Gastroesophageal sphincter (tissue), 4 donors: ENCODE measurements at regions not wholly inside any gene's neighbourhood (a gene's known extent, or its start where the extent isn't known, plus 50 kb on each side); places are given as distances from the start of the nearest gene placed in this dataset.

Experiments
- ATAC-seq: fragments of 150-250 bp; one replicate; pipeline ENCODE4 v1.9.1; 2016; ENCODE audit warnings: mild to moderate bottlenecking, moderate library complexity
- H3K27ac ChIP-seq, 4 donors: fragments of 200-600 bp; sonication (generic) in 3 of 4; 1 replicate in 3 of 4; 2 replicates in 1 of 4; pipeline ENCODE4 v1.5.1; 2016 to 2019
- H3K27me3 ChIP-seq: fragments of 200-600 bp; sonication (generic); one replicate; pipeline ENCODE4 v1.5.1; 2019
- H3K36me3 ChIP-seq, 2 donors: fragments of 200-600 bp; sonication (generic); one replicate each; pipeline ENCODE4 v1.5.1; 2019; ENCODE audit warnings: control low read depth in 1 of 2
- H3K4me1 ChIP-seq, 3 donors: fragments of 200-600 bp; sonication (generic); 1 replicate in 2 of 3; 2 replicates in 1 of 3; pipeline ENCODE4 v1.5.1; 2016 to 2019; ENCODE audit warnings: control low read depth in 2 of 3
- H3K4me3 ChIP-seq, 2 donors: fragments of 200-600 bp; sonication (generic); one replicate each; pipeline ENCODE4 v1.5.1; 2019; ENCODE audit warnings: mild to moderate bottlenecking in 1 of 2, moderate library complexity in 1 of 2
- H3K9me3 ChIP-seq, 3 donors: fragments of 200-600 bp; sonication (generic); one replicate each; pipeline ENCODE4 v1.5.1; 2017 to 2019; ENCODE audit warnings: control low read depth in 2 of 3
- EP300 ChIP-seq: sonication (generic); formaldehyde crosslinking; IDR thresholded peaks from one replicate; pipeline ENCODE4 v1.6.1; 2017; ENCODE audit warnings: antibody characterized with exemption, mild to moderate bottlenecking
- POLR2A ChIP-seq, 2 donors: fragments of 450-650 bp; IDR thresholded peaks; one replicate each; pipeline ENCODE4 v1.6.1; 2017; ENCODE audit warnings: antibody characterized with exemption in 2 of 2, mild to moderate bottlenecking in 2 of 2, moderate library complexity in 1 of 2
- POLR2AphosphoS5 ChIP-seq: sonication (generic); formaldehyde crosslinking; IDR thresholded peaks from one replicate; pipeline ENCODE4 v1.6.1; 2017; ENCODE audit warnings: antibody characterized with exemption
- WGBS, 2 donors: methylation state at CpG; one replicate each; pipeline ENCODE4 v1.1.5; 2018; ENCODE audit warnings: low coverage in 1 of 2; 5-methylcytosine and 5-hydroxymethylcytosine counted together
- TF ChIP-seq, protein P1 (sequence below), 4 experiments: fragments of 200-600 bp in 2 of 4; fragments of 450-650 bp in 2 of 4; sonication (generic) in 1 of 4; IDR thresholded peaks; one replicate each; pipeline ENCODE4 v1.5.1; 2017 to 2019; ENCODE audit warnings: antibody characterized with exemption in 4 of 4, mild to moderate bottlenecking in 2 of 4, moderate library complexity in 2 of 4

DNA sequence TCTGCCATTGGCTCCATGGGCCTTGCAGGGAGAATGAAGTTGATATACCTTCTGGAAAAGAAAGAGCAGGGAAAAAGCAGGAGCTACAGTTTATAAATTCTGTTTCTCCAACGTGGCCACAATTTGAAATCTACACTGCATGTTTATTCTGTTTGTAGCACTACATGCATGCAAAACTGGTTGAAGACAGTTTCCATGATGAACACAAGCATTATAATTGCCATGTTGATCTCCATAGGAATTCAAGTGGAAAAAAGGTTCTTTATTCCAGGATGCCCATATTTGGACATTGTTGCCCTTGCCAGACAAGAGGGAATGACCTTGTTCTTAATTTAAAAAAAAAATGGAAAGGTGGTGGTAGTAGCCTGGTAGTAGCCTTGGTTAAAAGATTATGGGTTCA, 69.2 kb upstream of the PALM2AKAP2 start:
- Histone ChIP-seq H3K36me3 (no peaks in the 10 kb centered on the region), H3K27me3 (no peaks in the 10 kb centered on the region), H3K4me1 (peaks cover 0 to 24% (median 0%) of the 10 kb centered on the region in 3 donors), H3K4me3 (no peak overlapping the region), H3K27ac (no peak overlapping the region), H3K9me3 (no peaks in the 10 kb centered on the region)
- TF ChIP-seq POLR2AphosphoS5: no peak
- no peak for TF ChIP-seq EP300
- TF ChIP-seq POLR2A (IDR thresholded peaks at IDR 0.05): no peak
- TF ChIP-seq, protein P1, sequence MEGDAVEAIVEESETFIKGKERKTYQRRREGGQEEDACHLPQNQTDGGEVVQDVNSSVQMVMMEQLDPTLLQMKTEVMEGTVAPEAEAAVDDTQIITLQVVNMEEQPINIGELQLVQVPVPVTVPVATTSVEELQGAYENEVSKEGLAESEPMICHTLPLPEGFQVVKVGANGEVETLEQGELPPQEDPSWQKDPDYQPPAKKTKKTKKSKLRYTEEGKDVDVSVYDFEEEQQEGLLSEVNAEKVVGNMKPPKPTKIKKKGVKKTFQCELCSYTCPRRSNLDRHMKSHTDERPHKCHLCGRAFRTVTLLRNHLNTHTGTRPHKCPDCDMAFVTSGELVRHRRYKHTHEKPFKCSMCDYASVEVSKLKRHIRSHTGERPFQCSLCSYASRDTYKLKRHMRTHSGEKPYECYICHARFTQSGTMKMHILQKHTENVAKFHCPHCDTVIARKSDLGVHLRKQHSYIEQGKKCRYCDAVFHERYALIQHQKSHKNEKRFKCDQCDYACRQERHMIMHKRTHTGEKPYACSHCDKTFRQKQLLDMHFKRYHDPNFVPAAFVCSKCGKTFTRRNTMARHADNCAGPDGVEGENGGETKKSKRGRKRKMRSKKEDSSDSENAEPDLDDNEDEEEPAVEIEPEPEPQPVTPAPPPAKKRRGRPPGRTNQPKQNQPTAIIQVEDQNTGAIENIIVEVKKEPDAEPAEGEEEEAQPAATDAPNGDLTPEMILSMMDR (IDR thresholded peaks at IDR 0.05): no peak
- 43 to 50% methylated on average over 1 of the region's 1 CpG for WGBS, 2 donors
- ATAC-seq: no peak

DNA sequence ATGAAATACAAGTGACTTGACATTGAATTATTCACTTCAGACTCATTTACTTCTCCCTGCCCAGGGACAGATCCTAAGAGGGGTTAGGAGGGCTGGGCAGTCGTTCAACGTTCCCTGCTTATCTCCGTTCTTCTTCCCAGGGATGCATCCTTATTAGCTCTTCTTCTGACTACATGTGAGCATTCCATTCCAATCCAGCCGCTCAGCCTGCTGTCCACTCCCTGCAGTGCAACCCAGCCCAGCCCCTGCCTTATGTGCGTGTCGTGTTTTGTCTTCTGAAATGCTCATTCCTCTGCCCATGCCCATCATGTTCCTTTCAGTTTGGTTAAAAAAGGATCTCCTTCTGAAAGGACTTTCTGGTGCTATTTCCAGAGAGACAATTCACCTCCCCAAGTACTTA, 64.7 kb upstream of the PALM2AKAP2 start:
- H3K4me1 ChIP-seq: no peaks in the 10 kb centered on the region
- no peaks in the 10 kb centered on the region for H3K9me3 ChIP-seq
- no peak overlapping the region for H3K27ac ChIP-seq
- no peak for TF ChIP-seq EP300
- TF ChIP-seq, protein P1 (IDR thresholded peaks at IDR 0.05): no peak
- TF ChIP-seq POLR2AphosphoS5: no peak
- no peak for TF ChIP-seq POLR2A (IDR thresholded peaks at IDR 0.05)
- H3K36me3 ChIP-seq: no peaks in the 10 kb centered on the region
- WGBS, 2 donors: 66 to 80% methylated on average over 6 of the region's 6 CpGs
- no peak for ATAC-seq
- H3K27me3 ChIP-seq: no peaks in the 10 kb centered on the region
- no peak overlapping the region for H3K4me3 ChIP-seq

DNA sequence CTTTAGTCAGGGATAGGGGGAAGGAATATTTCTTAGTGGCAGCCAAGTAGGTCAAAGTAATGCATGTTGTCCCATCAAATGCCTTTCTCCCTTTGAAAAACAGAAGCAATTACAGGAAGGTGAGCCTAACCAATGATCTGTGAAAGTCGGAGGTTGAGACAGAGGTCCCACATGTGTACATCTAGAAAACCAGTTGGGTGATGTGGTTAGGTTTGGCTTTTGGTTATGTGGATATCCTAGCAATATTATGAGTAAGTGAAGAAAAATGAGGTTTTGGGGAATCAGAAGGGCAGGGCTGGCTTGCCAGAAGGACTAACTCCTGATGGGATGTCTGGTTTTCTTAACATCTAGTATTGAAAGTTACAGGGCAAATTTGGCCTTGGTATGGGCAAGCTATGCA, 63.4 kb upstream of the PALM2AKAP2 start:
- Histone ChIP-seq H3K9me3 (no peaks in the 10 kb centered on the region), H3K27ac (no peak overlapping the region), H3K4me1 (no peaks in the 10 kb centered on the region), H3K27me3 (no peaks in the 10 kb centered on the region), H3K4me3 (no peak overlapping the region), H3K36me3 (no peaks in the 10 kb centered on the region)
- TF ChIP-seq POLR2A (IDR thresholded peaks at IDR 0.05) (no peak), POLR2AphosphoS5 (no peak), EP300 (no peak)
- TF ChIP-seq, protein P1 (IDR thresholded peaks at IDR 0.05): no peak
- ATAC-seq: no peak
- 70 to 91% methylated on average over 1 of the region's 1 CpG for WGBS, 2 donors

DNA sequence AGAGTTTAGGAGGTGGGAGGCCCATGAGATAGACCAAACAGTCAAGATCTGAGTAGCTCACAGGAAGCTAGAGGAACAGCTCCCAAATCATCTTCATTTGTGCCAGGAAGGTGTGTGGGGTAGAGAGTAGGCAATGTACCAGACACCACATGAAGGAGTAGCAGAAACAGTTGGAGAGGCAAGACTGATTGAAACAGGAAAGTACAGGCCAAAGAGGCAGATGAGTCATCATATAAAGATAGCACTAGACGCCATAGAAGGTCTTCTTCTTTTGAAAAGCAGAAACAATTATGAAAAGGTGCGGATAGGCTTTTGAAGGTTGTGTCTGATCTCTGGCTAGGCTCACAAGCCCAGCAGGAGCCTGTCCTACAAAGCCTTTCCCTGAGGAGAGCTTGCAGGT, 62.7 kb upstream of the PALM2AKAP2 start:
- Histone ChIP-seq H3K36me3 (no peaks in the 10 kb centered on the region), H3K4me3 (no peak overlapping the region), H3K27ac (no peak overlapping the region), H3K27me3 (no peaks in the 10 kb centered on the region), H3K4me1 (no peaks in the 10 kb centered on the region), H3K9me3 (no peaks in the 10 kb centered on the region)
- TF ChIP-seq POLR2A (IDR thresholded peaks at IDR 0.05) (no peak), EP300 (no peak), POLR2AphosphoS5 (no peak)
- TF ChIP-seq, protein P1 (IDR thresholded peaks at IDR 0.05): no peak
- ATAC-seq: no peak
- WGBS, 2 donors: 43 to 54% methylated on average over 1 to 2 of the region's 2 CpGs

DNA sequence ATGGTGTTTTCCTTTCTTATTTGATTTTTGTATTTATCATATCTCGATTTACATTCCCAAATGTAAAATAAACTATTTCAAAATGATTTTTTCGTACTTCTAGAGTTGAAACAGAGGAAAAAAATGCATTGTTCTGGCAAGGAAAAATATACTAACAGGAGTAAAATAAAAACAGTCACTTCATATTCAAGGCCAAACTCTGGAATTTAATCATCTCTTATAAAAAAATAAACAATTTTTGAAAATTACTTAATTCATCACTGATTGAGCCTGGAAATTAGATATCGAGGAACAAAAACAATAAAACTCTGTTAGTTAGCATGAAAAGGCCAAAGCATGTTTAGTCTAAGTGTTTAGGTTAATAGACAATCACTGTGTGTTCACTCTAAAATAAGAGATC, 61.1 kb upstream of the PALM2AKAP2 start:
- Histone ChIP-seq H3K27ac (no peak overlapping the region), H3K4me3 (no peak overlapping the region), H3K4me1 (no peaks in the 10 kb centered on the region), H3K9me3 (no peaks in the 10 kb centered on the region), H3K27me3 (no peaks in the 10 kb centered on the region), H3K36me3 (no peaks in the 10 kb centered on the region)
- TF ChIP-seq EP300 (no peak), POLR2A (IDR thresholded peaks at IDR 0.05) (no peak), POLR2AphosphoS5 (no peak)
- TF ChIP-seq, protein P1 (IDR thresholded peaks at IDR 0.05): no peak
- ATAC-seq: no peak
- 66 to 76% methylated on average over 2 to 3 of the region's 3 CpGs for WGBS, 2 donors
